MM.1S (cell line): ENCODE measurements at regions not wholly inside any gene's neighbourhood (a gene's known extent, or its start where the extent isn't known, plus 50 kb on each side); places are given as distances from the start of the nearest gene placed in this dataset.

Experiments used
- DNase-seq: peaks from one replicate; pipeline ENCODE4 v3.0.0-alpha.2; 2015
- H2AFZ ChIP-seq: fragments of 300-600 bp; sonication (generic); 2 replicates; pipeline ENCODE4 v1.6.0; 2016; ENCODE audit warnings: antibody characterized with exemption, low read length
- H3F3A ChIP-seq: fragments of 300-600 bp; sonication (generic); 2 replicates; pipeline ENCODE4 v1.6.1; 2016; ENCODE audit warnings: mild to moderate bottlenecking, antibody characterized with exemption, low read length, moderate library complexity, mixed read lengths; ENCODE audit not compliant: insufficient read depth
- H3K27ac ChIP-seq: fragments of 300-600 bp; sonication (generic); 2 replicates; pipeline ENCODE4 v1.5.1; 2016; ENCODE audit warnings: mild to moderate bottlenecking, low read length
- H3K27me3 ChIP-seq: fragments of 300-600 bp; sonication (generic); replicated peaks from 2 replicates; pipeline ENCODE4 v1.6.0; 2016; ENCODE audit warnings: low read length; ENCODE audit not compliant: insufficient read depth
- H3K36me3 ChIP-seq: fragments of 300-600 bp; sonication (generic); replicated peaks from 2 replicates; pipeline ENCODE4 v1.6.1; 2016; ENCODE audit warnings: mild to moderate bottlenecking, low read length, mixed read lengths; ENCODE audit not compliant: insufficient read depth
- H3K4me1 ChIP-seq: fragments of 300-600 bp; sonication (generic); 2 replicates; pipeline ENCODE4 v1.6.1; 2016; ENCODE audit warnings: low read length, mixed read lengths
- H3K4me2 ChIP-seq: fragments of 300-600 bp; sonication (generic); 2 replicates; pipeline ENCODE4 v1.6.0; 2016; ENCODE audit warnings: low read depth, low read length
- H3K4me3 ChIP-seq: fragments of 300-600 bp; sonication (generic); 2 replicates; pipeline ENCODE4 v1.5.1; 2016; ENCODE audit warnings: low read length, mixed read lengths
- H3K79me2 ChIP-seq: fragments of 300-600 bp; sonication (generic); 2 replicates; pipeline ENCODE4 v1.6.1; 2016; ENCODE audit warnings: mixed run types, low read length, mixed read lengths
- H3K9ac ChIP-seq: fragments of 300-600 bp; sonication (generic); 2 replicates; pipeline ENCODE4 v1.6.1; 2016; ENCODE audit warnings: low read length, mixed read lengths
- H3K9me2 ChIP-seq: fragments of 300-600 bp; sonication (generic); replicated peaks from 2 replicates; pipeline ENCODE4 v1.6.1; 2016; ENCODE audit warnings: mild to moderate bottlenecking, low read length, mixed read lengths; ENCODE audit not compliant: insufficient read depth
- H3K9me3 ChIP-seq: fragments of 300-600 bp; sonication (generic); replicated peaks from 2 replicates; pipeline ENCODE4 v1.6.1; 2016; ENCODE audit warnings: mild to moderate bottlenecking, low read length, mixed read lengths; ENCODE audit not compliant: insufficient read depth
- H4K20me1 ChIP-seq: fragments of 300-600 bp; sonication (generic); 2 replicates; pipeline ENCODE4 v1.6.1; 2016; ENCODE audit warnings: mild to moderate bottlenecking, low read length, moderate library complexity, mixed read lengths; ENCODE audit not compliant: insufficient read depth
- EZH2 ChIP-seq: fragments of 300-600 bp; sonication (generic); optimal IDR thresholded peaks from 2 replicates; pipeline ENCODE3; 2017; ENCODE audit warnings: low read depth, mild to moderate bottlenecking, antibody characterized with exemption, low read length, mixed read lengths
- EZH2phosphoT487 ChIP-seq: fragments of 300-600 bp; sonication (generic); IDR thresholded peaks from 2 replicates; pipeline ENCODE4 v1.6.1; 2018; ENCODE audit warnings: antibody characterized with exemption, low read length
- TF ChIP-seq, protein P1 (sequence below): fragments of 300-600 bp; sonication (generic); IDR thresholded peaks from 2 replicates; pipeline ENCODE4 v1.5.1; 2016; ENCODE audit warnings: antibody characterized with exemption, low read length, mixed read lengths

DNA sequence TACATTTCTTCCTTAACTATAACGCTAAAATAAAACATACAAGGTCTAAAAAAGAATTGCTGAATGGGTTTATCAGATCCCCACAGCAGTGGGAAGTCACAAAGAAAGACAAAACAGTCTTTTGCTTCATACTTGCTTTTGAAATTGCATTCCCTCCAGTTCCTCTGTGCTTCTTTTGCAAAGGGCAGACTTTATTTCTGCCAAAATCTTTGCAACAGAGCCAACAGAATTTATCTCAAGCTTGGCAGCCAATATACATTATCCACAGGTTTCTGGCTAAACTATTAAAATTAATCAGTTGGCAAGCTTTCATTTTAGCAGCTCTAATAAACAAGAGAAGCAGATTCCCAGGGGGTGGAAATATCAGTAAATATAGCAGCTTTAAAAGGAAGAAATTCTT is 378.9 kb upstream of the CA10 start:
- Histone ChIP-seq H3K9me3 (no peaks in the 10 kb centered on the region), H3K4me3 (no peak overlapping the region), H3K4me1 (no peaks in the 10 kb centered on the region), H3K4me2 (no peak overlapping the region), H3K36me3 (no peaks in the 10 kb centered on the region), H2AFZ (no peak overlapping the region), H4K20me1 (no peaks in the 10 kb centered on the region), H3K9me2 (no peaks in the 10 kb centered on the region), H3K9ac (no peak overlapping the region), H3K27me3 (no peaks in the 10 kb centered on the region), H3F3A (no peaks in the 10 kb centered on the region), H3K79me2 (no peaks in the 10 kb centered on the region), H3K27ac (no peak overlapping the region)
- DNase-seq = no peak
- TF ChIP-seq, protein P1, sequence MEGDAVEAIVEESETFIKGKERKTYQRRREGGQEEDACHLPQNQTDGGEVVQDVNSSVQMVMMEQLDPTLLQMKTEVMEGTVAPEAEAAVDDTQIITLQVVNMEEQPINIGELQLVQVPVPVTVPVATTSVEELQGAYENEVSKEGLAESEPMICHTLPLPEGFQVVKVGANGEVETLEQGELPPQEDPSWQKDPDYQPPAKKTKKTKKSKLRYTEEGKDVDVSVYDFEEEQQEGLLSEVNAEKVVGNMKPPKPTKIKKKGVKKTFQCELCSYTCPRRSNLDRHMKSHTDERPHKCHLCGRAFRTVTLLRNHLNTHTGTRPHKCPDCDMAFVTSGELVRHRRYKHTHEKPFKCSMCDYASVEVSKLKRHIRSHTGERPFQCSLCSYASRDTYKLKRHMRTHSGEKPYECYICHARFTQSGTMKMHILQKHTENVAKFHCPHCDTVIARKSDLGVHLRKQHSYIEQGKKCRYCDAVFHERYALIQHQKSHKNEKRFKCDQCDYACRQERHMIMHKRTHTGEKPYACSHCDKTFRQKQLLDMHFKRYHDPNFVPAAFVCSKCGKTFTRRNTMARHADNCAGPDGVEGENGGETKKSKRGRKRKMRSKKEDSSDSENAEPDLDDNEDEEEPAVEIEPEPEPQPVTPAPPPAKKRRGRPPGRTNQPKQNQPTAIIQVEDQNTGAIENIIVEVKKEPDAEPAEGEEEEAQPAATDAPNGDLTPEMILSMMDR = no peak
- TF ChIP-seq EZH2phosphoT487 (no peak), EZH2 (no peak)

DNA sequence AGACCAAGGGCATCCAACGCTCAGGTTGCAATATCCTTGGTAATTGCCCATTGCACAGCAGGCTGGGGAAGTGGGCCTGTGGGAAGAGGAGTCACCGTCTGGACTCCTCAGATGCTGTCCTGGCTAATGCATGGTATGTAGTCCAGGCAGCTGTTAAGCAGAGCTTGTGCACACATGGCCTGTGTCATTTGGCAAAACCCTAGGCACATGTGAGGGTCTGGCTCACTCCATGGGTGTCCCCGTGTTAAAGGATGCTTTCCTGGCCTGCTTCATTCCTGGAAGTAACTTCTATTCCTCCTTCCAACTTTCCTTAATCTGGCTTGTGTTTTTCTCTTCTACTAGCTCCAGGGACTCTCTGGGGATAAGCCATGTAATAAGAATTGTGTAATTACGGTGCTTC is 378.0 kb upstream of the CA10 start:
- Histone ChIP-seq H3K27me3 (no peaks in the 10 kb centered on the region), H3K9me2 (no peaks in the 10 kb centered on the region), H3K9ac (no peak overlapping the region), H3K79me2 (no peaks in the 10 kb centered on the region), H4K20me1 (no peaks in the 10 kb centered on the region), H3K36me3 (no peaks in the 10 kb centered on the region), H3K27ac (no peak overlapping the region), H3K4me1 (no peaks in the 10 kb centered on the region), H3K4me2 (no peak overlapping the region), H3K9me3 (no peaks in the 10 kb centered on the region), H3K4me3 (no peak overlapping the region), H3F3A (no peaks in the 10 kb centered on the region), H2AFZ (no peak overlapping the region)
- no peak for DNase-seq
- TF ChIP-seq, protein P1 = no peak
- TF ChIP-seq EZH2phosphoT487 (no peak), EZH2 (no peak)

DNA sequence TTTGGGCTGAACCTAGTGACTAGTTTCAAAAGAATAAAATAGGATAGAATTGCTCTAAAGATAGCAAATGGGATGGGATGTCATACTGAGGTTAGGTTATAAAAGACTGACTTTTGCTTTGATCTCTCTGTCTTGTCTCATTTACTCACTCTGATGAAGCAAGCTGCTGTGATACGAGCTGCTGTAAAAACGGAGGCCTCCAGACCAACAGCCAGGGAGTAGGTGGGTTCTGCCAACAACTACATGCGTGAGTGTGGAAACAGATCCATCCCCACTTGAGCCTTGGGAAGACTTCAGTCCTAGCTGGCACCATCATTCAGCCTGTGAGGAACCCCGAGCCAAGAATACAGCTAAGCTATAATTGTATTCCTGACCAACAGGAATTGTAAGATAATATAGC is 373.9 kb upstream of the CA10 start:
- no peaks in the 10 kb centered on the region for H4K20me1 ChIP-seq
- no peak for TF ChIP-seq EZH2
- no peak for TF ChIP-seq EZH2phosphoT487
- TF ChIP-seq, protein P1 = no peak
- no peak overlapping the region for H3K4me3 ChIP-seq
- H3K79me2 ChIP-seq = no peaks in the 10 kb centered on the region
- no peaks in the 10 kb centered on the region for H3K4me1 ChIP-seq
- no peaks in the 10 kb centered on the region for H3F3A ChIP-seq
- no peak overlapping the region for H3K27ac ChIP-seq
- no peak for DNase-seq
- no peak overlapping the region for H3K4me2 ChIP-seq
- no peaks in the 10 kb centered on the region for H3K27me3 ChIP-seq
- no peaks in the 10 kb centered on the region for H3K9me3 ChIP-seq
- H3K9me2 ChIP-seq = no peaks in the 10 kb centered on the region
- no peak overlapping the region for H3K9ac ChIP-seq
- no peak overlapping the region for H2AFZ ChIP-seq
- no peaks in the 10 kb centered on the region for H3K36me3 ChIP-seq
